CD14-positive monocyte (primary cell): ENCODE measurements at regions not wholly inside any gene's neighbourhood (a gene's known extent, or its start where the extent isn't known, plus 50 kb on each side); places are given as distances from the start of the nearest gene placed in this dataset.

Source experiments
- DNase-seq, 3 donors: peaks; one replicate each; pipeline ENCODE4 v3.0.0-alpha.2; 2011 to 2022
- H2AFZ ChIP-seq: 2 replicates; pipeline ENCODE4 v1.6.0; 2012; ENCODE audit warnings: mild to moderate bottlenecking, low read depth, low read length, inconsistent platforms; ENCODE audit not compliant: insufficient read depth, poor library complexity, severe bottlenecking
- H3K27ac ChIP-seq, 2 donors: 1 replicate in 1 of 2; 2 replicates in 1 of 2; pipeline ENCODE4 v1.5.1; 2012 to 2013; ENCODE audit warnings: low read length in 2 of 2, control low read depth in 1 of 2, inconsistent platforms in 1 of 2, low read depth in 1 of 2, mild to moderate bottlenecking in 1 of 2
- H3K27me3 ChIP-seq, 2 donors: one replicate each; pipeline versions ENCODE4 v1.6.0 to v1.6.1; 2011 to 2013; ENCODE audit warnings: low read length in 2 of 2; ENCODE audit not compliant: control insufficient read depth in 2 of 2, insufficient read depth in 2 of 2
- H3K36me3 ChIP-seq, 2 donors: replicated peaks in 1 of 2; 1 replicate in 1 of 2; 2 replicates in 1 of 2; pipeline versions ENCODE4 v1.5.1 to v1.6.1; 2012 to 2013; ENCODE audit warnings: low read length in 2 of 2, control low read depth in 1 of 2, inconsistent platforms in 1 of 2, mild to moderate bottlenecking in 1 of 2; ENCODE audit not compliant: insufficient read depth in 2 of 2, control insufficient read depth in 1 of 2
- H3K4me1 ChIP-seq, 2 donors: 1 replicate in 1 of 2; 2 replicates in 1 of 2; pipeline versions ENCODE4 v1.5.1 to v1.6.1; 2012 to 2013; ENCODE audit warnings: low read length in 2 of 2, control low read depth in 1 of 2, inconsistent platforms in 1 of 2, mild to moderate bottlenecking in 1 of 2, moderate library complexity in 1 of 2; ENCODE audit not compliant: insufficient read depth in 2 of 2, control insufficient read depth in 1 of 2
- H3K4me2 ChIP-seq: replicated peaks from 2 replicates; pipeline ENCODE3; 2012; ENCODE audit warnings: low read length, moderate library complexity, mild to moderate bottlenecking; ENCODE audit not compliant: poor library complexity, severe bottlenecking; ENCODE audit errors: extremely low read depth
- H3K4me3 ChIP-seq, 3 experiments: fragments of 200-600 bp in 1 of 3; sonication (generic) in 1 of 3; replicated peaks in 1 of 3; 1 replicate in 2 of 3; 2 replicates in 1 of 3; pipeline ENCODE4 v1.5.1; 2011 to 2013; ENCODE audit warnings: low read length in 3 of 3, mild to moderate bottlenecking in 3 of 3, control low read depth in 2 of 3, low read depth in 2 of 3, inconsistent platforms in 1 of 3, moderate library complexity in 1 of 3
- H3K79me2 ChIP-seq: 2 replicates; pipeline ENCODE4 v1.6.0; 2012; ENCODE audit warnings: mild to moderate bottlenecking, control low read depth, inconsistent platforms, low read length, moderate library complexity; ENCODE audit not compliant: insufficient read depth
- H3K9ac ChIP-seq: 2 replicates; pipeline ENCODE4 v1.6.0; 2017; ENCODE audit warnings: low read length, mild to moderate bottlenecking; ENCODE audit not compliant: insufficient read depth, poor library complexity, severe bottlenecking
- H3K9me3 ChIP-seq, 2 donors: replicated peaks in 1 of 2; 1 replicate in 1 of 2; 2 replicates in 1 of 2; pipeline versions ENCODE4 v1.5.1 to v1.6.1; 2012 to 2013; ENCODE audit warnings: low read length in 2 of 2, control low read depth in 1 of 2; ENCODE audit not compliant: control insufficient read depth in 1 of 2, insufficient read depth in 1 of 2
- H4K20me1 ChIP-seq: 2 replicates; pipeline ENCODE4 v1.6.0; 2012; ENCODE audit warnings: mild to moderate bottlenecking, low read length, control low read depth, moderate library complexity; ENCODE audit not compliant: insufficient read depth
- H3K27ac Mint-ChIP-seq, 7 donors: one replicate each; pipeline ENCODE4 v1.8.0; 2020; ENCODE audit warnings: mild to moderate bottlenecking in 7 of 7, mixed read lengths in 7 of 7, moderate library complexity in 6 of 7, inconsistent platforms in 2 of 7
- H3K27me3 Mint-ChIP-seq, 3 donors: one replicate each; pipeline ENCODE4 v1.8.0; 2021 to 2022; ENCODE audit warnings: low read depth in 3 of 3, mild to moderate bottlenecking in 3 of 3, mixed read lengths in 3 of 3, moderate library complexity in 3 of 3, inconsistent platforms in 1 of 3
- H3K36me3 Mint-ChIP-seq, 2 donors: one replicate each; pipeline ENCODE4 v1.8.0; 2020; ENCODE audit warnings: mixed read lengths in 2 of 2, inconsistent platforms in 1 of 2, mild to moderate bottlenecking in 1 of 2
- H3K4me1 Mint-ChIP-seq: one replicate; pipeline ENCODE4 v1.8.0; 2020; ENCODE audit warnings: mild to moderate bottlenecking, mixed read lengths
- H3K4me3 Mint-ChIP-seq, 2 donors: one replicate each; pipeline ENCODE4 v1.8.0; 2020; ENCODE audit warnings: mild to moderate bottlenecking in 2 of 2, mixed read lengths in 2 of 2, moderate library complexity in 1 of 2
- H3K9me3 Mint-ChIP-seq, 7 donors: one replicate each; pipeline ENCODE4 v1.8.0; 2020 to 2022; ENCODE audit warnings: mixed read lengths in 7 of 7, mild to moderate bottlenecking in 6 of 7, moderate library complexity in 6 of 7, inconsistent platforms in 2 of 7
- CTCF ChIP-seq: fragments of 200-600 bp; IDR thresholded peaks from one replicate; pipeline ENCODE4 v1.8.0; 2022; ENCODE audit warnings: antibody characterized with exemption, mild to moderate bottlenecking
- whole genome bisulfite sequencing: methylation state at CpG from one replicate; pipeline ENCODE4 v1.1.5; 2013; ENCODE audit warnings: missing lambda C conversion rate; ENCODE audit not compliant: insufficient coverage; 5-methylcytosine and 5-hydroxymethylcytosine counted together
- intact Hi-C, 2 donors: fragments of 100-400 bp; cut with micrococcal nuclease; formaldehyde crosslinking; loops; one replicate each; pipeline versions ENCODE4 v1.15.0 to v1.15.1; 2023

GRCh38 chr7:26439521-26440232 lies 148.0 kb downstream of the SNX10 start:
- no peak overlapping the region for H3K27ac ChIP-seq
- H4K20me1 ChIP-seq: no peaks in the 10 kb centered on the region
- no peaks in the 10 kb centered on the region for H3K4me1 Mint-ChIP-seq
- H3K9ac ChIP-seq: no peak overlapping the region
- peaks cover 0 to 6% (median 0%) of the 10 kb centered on the region in 3 donors for H3K27me3 Mint-ChIP-seq
- H3K9me3 ChIP-seq: no peaks in the 10 kb centered on the region
- H2AFZ ChIP-seq: no peak overlapping the region
- no peaks in the 10 kb centered on the region for H3K36me3 ChIP-seq
- intact Hi-C loops: no loop called here
- H3K4me3 ChIP-seq: no peak overlapping the region
- H3K4me2 ChIP-seq: no peak overlapping the region
- H3K4me1 ChIP-seq: no peaks in the 10 kb centered on the region
- 100% methylated on average over 4 of the region's 7 CpGs for WGBS
- H3K27ac Mint-ChIP-seq: no peak overlapping the region
- H3K9me3 Mint-ChIP-seq: peaks cover 0 to 3% (median 0%) of the 10 kb centered on the region in 7 donors
- H3K36me3 Mint-ChIP-seq: no peaks in the 10 kb centered on the region
- no peaks in the 10 kb centered on the region for H3K27me3 ChIP-seq
- TF ChIP-seq CTCF: no peak
- no peak overlapping the region for H3K4me3 Mint-ChIP-seq
- no peaks in the 10 kb centered on the region for H3K79me2 ChIP-seq
- DNase-seq: no peak

GRCh38 chr7:26440233-26441001 lies 148.8 kb downstream of the SNX10 start:
- no peak overlapping the region for H2AFZ ChIP-seq
- peaks cover 0 to 6% (median 0%) of the 10 kb centered on the region in 3 donors for H3K27me3 Mint-ChIP-seq
- no peaks in the 10 kb centered on the region for H3K79me2 ChIP-seq
- TF ChIP-seq CTCF: no peak
- no peak overlapping the region for H3K9ac ChIP-seq
- H3K36me3 Mint-ChIP-seq: no peaks in the 10 kb centered on the region
- no peaks in the 10 kb centered on the region for H3K4me1 Mint-ChIP-seq
- no peak overlapping the region for H3K4me2 ChIP-seq
- 95% methylated on average over 4 of the region's 7 CpGs for WGBS
- H3K27ac ChIP-seq: no peak overlapping the region
- no peaks in the 10 kb centered on the region for H4K20me1 ChIP-seq
- peak overlapping the region in 1 of 7 donors; percentile 26 for H3K27ac Mint-ChIP-seq
- no peaks in the 10 kb centered on the region for H3K36me3 ChIP-seq
- DNase-seq: no peak
- H3K9me3 ChIP-seq: no peaks in the 10 kb centered on the region
- H3K9me3 Mint-ChIP-seq: peaks cover 0 to 3% (median 0%) of the 10 kb centered on the region in 7 donors
- no peaks in the 10 kb centered on the region for H3K4me1 ChIP-seq
- no peak overlapping the region for H3K4me3 Mint-ChIP-seq
- H3K27me3 ChIP-seq: no peaks in the 10 kb centered on the region
- no peak overlapping the region for H3K4me3 ChIP-seq
- intact Hi-C loops: no loop called here
